MM.1S (cell line): ENCODE measurements at regions not wholly inside any gene's neighbourhood (a gene's known extent, or its start where the extent isn't known, plus 50 kb on each side); places are given as distances from the start of the nearest gene placed in this dataset.

Experiments
- CTCF ChIP-seq: fragments of 300-600 bp; sonication (generic); IDR thresholded peaks from 2 replicates; pipeline ENCODE4 v1.5.1; 2016; ENCODE audit warnings: antibody characterized with exemption, low read length, mixed read lengths
- EZH2phosphoT487 ChIP-seq: fragments of 300-600 bp; sonication (generic); IDR thresholded peaks from 2 replicates; pipeline ENCODE4 v1.6.1; 2018; ENCODE audit warnings: antibody characterized with exemption, low read length

GRCh38 chr12:58443273-58443980 is 476.9 kb downstream of the LRIG3 start:
- TF ChIP-seq CTCF, result peak; percentile 53
- no peak for TF ChIP-seq EZH2phosphoT487
